K562 (cell line): ENCODE measurements at regions not wholly inside any gene's neighbourhood (a gene's known extent, or its start where the extent isn't known, plus 50 kb on each side); places are given as distances from the start of the nearest gene placed in this dataset.

ENCODE experiments used
- ATAC-seq: fragments of 200-7000 bp; cut with Tn5 transposase; 3 replicates; pipeline ENCODE4 v1.9.1; 2020; ENCODE audit warnings: moderate library complexity
- BruUV-seq: library from RNA; stranded (reverse); fragments of 400-500 nt; replicated peaks from 2 replicates; lab custom pipeline; 2021; lab: Mats Ljungman, UMichigan
- CTCF ChIA-PET: fragments of 300-600 bp; formaldehyde crosslinking; extraction: SDS; loops from one replicate; lab custom pipeline; 2021; ENCODE audit warnings: low intra/inter-chr PET ratio; lab: Yijun Ruan, JAX
- POLR2A ChIA-PET: fragments of 300-600, 350-650 bp; sonication (Branson Sonifier 250); formaldehyde crosslinking; extraction: SDS; loops from one replicate; lab custom pipeline; 2021; ENCODE audit warnings: antibody characterized with exemption, inconsistent platforms; lab: Yijun Ruan, JAX
- DNase-seq, 4 experiments: peaks; one replicate each; pipeline versions ENCODE4 v3.0.0 to v3.0.0-alpha.2; 2011 to 2018; ENCODE audit warnings: low spot score in 3 of 4, mixed read lengths in 3 of 4; ENCODE audit errors: extremely low read depth in 1 of 4
- FAIRE-seq: peaks from 2 replicates; lab custom pipeline; 2011; peaks lifted over from hg19 to GRCh38; lab: Jason Lieb, UNC
- H2AFZ ChIP-seq: 2 replicates; pipeline ENCODE4 v1.6.0; 2011; ENCODE audit warnings: low read depth, low read length, control low read depth, inconsistent platforms
- H3K27ac ChIP-seq: fragments of 200-600 bp; 3 replicates; pipeline ENCODE4 v1.8.0; 2011; ENCODE audit warnings: low read depth, mild to moderate bottlenecking, control low read depth, inconsistent platforms, low read length, moderate library complexity, mixed read lengths; ENCODE audit errors: extremely low read depth
- H3K27me3 ChIP-seq, 2 experiments: fragments of 300-600 bp in 1 of 2; 2 replicates in 1 of 2; 3 replicates in 1 of 2; pipeline versions ENCODE4 v1.6.0 to v1.8.0; 2011; ENCODE audit warnings: inconsistent platforms in 2 of 2, low read length in 2 of 2, mild to moderate bottlenecking in 1 of 2, mixed read lengths in 1 of 2, moderate library complexity in 1 of 2; ENCODE audit not compliant: control insufficient read depth in 2 of 2, insufficient read depth in 2 of 2
- H3K36me3 ChIP-seq: fragments of 300-600 bp; 3 replicates; pipeline ENCODE4 v1.8.0; 2011; ENCODE audit warnings: mild to moderate bottlenecking, low read length, inconsistent platforms; ENCODE audit not compliant: control insufficient read depth, insufficient read depth
- H3K4me1 ChIP-seq, 2 experiments: fragments of 200-600 bp in 1 of 2; replicated peaks in 1 of 2; 2 replicates in 1 of 2; 3 replicates in 1 of 2; pipeline versions ENCODE4 v1.5.1 to v1.8.0; 2011; ENCODE audit warnings: inconsistent platforms in 2 of 2, low read length in 2 of 2, mild to moderate bottlenecking in 1 of 2, mixed read lengths in 1 of 2, moderate library complexity in 1 of 2; ENCODE audit not compliant: control insufficient read depth in 2 of 2, insufficient read depth in 2 of 2
- H3K4me2 ChIP-seq: 2 replicates; pipeline ENCODE4 v1.6.1; 2011; ENCODE audit warnings: low read length, control low read depth, inconsistent platforms, mixed read lengths; ENCODE audit not compliant: insufficient read depth
- H3K4me3 ChIP-seq: fragments of 200-600 bp; sonication (generic), shearing (Covaris generic); 2 replicates; pipeline ENCODE4 v1.5.1; 2016; ENCODE audit warnings: control low read depth, inconsistent platforms
- H3K79me2 ChIP-seq: fragments of 200-600 bp; 3 replicates; pipeline ENCODE4 v1.8.0; 2011; ENCODE audit warnings: low read length, inconsistent platforms; ENCODE audit not compliant: control insufficient read depth, insufficient read depth
- H3K9ac ChIP-seq, 2 experiments: 2 replicates each; pipeline versions ENCODE4 v1.6.0 to v1.6.1; 2011; ENCODE audit warnings: low read depth in 2 of 2, low read length in 2 of 2, control low read depth in 1 of 2, inconsistent platforms in 1 of 2, mild to moderate bottlenecking in 1 of 2, mixed read lengths in 1 of 2; ENCODE audit not compliant: insufficient read depth in 1 of 2
- H3K9me1 ChIP-seq: one replicate; pipeline ENCODE4 v1.6.0; 2011; ENCODE audit warnings: inconsistent platforms, mild to moderate bottlenecking, low read length, moderate library complexity; ENCODE audit not compliant: control insufficient read depth, insufficient read depth
- H3K9me3 ChIP-seq: replicated peaks from 2 replicates; pipeline ENCODE4 v1.5.1; 2011; ENCODE audit warnings: low read depth, low read length, inconsistent platforms; ENCODE audit not compliant: control insufficient read depth, insufficient read depth
- H4K20me1 ChIP-seq: replicated peaks from 2 replicates; pipeline ENCODE4 v1.6.1; 2011; ENCODE audit warnings: low read length, inconsistent platforms, mixed read lengths; ENCODE audit not compliant: control insufficient read depth, insufficient read depth
- ADNP ChIP-seq: fragments of 200-800 bp; sonication (Bioruptor generic); IDR thresholded peaks from 2 replicates; pipeline ENCODE4 v1.6.1; 2016; ENCODE audit warnings: missing genetic modification characterization, missing compliant biosample characterization
- BRD9 ChIP-seq: fragments of 450-650 bp; IDR thresholded peaks from 2 replicates; pipeline ENCODE4 v1.6.1; 2018; ENCODE audit warnings: low read depth; ENCODE audit not compliant: partially characterized antibody
- CTBP1 ChIP-seq: fragments of 450-650 bp; IDR thresholded peaks from 2 replicates; pipeline ENCODE4 v1.6.1; 2016; ENCODE audit warnings: borderline replicate concordance
- GTF2B ChIP-seq: IDR thresholded peaks from 2 replicates; pipeline ENCODE4 v1.6.1; 2011; ENCODE audit not compliant: insufficient read length; ENCODE audit errors: extremely low read depth
- SRSF1 ChIP-seq: fragments of 200-400 bp; formaldehyde crosslinking; IDR thresholded peaks from 2 replicates; pipeline ENCODE4 v1.6.1; 2017; ENCODE audit warnings: mild to moderate bottlenecking, low read depth, low read length, moderate library complexity
- TAL1 ChIP-seq: fragments of 450-650 bp; IDR thresholded peaks from 2 replicates; pipeline ENCODE4 v1.6.1; 2016; ENCODE audit warnings: mild to moderate bottlenecking
- TEAD4 ChIP-seq, 2 experiments: sonication (generic) in 1 of 2; formaldehyde crosslinking in 1 of 2; IDR thresholded peaks; 2 replicates each; pipeline versions ENCODE4 v1.6.1 to v1.8.0; 2012 to 2022; ENCODE audit warnings: borderline replicate concordance in 1 of 2, inconsistent platforms in 1 of 2, low read length in 1 of 2, mild to moderate bottlenecking in 1 of 2, missing genetic modification reagents in 1 of 2
- ZNF507 ChIP-seq: conservative IDR thresholded peaks from 2 replicates; pipeline ENCODE4 v1.6.1; 2017; ENCODE audit warnings: missing genetic modification characterization, missing compliant biosample characterization
- ZNF707 ChIP-seq: fragments of 250-450 bp; sonication (Bioruptor Pico); conservative IDR thresholded peaks from 2 replicates; pipeline ENCODE4 v1.8.0; 2022; ENCODE audit warnings: inconsistent platforms, mild to moderate bottlenecking, moderate library complexity
- WGBS: fragments of 100-300 bp; shearing (Covaris generic); methylation state at CpG from one replicate; pipeline ENCODE4 v1.1.6; 2016; ENCODE audit warnings: low coverage, mixed read lengths; ENCODE audit not compliant: insufficient coverage; ENCODE audit errors: missing lambda C conversion rate; 5-methylcytosine and 5-hydroxymethylcytosine counted together
- in situ Hi-C: fragments of 300-500 bp; cut with MboI; formaldehyde crosslinking; loops from 4 replicates; pipeline ENCODE4 v1.15.0; 2018; ENCODE audit warnings: inconsistent platforms, mixed read lengths
- intact Hi-C: fragments of 100-400 bp; cut with micrococcal nuclease; formaldehyde crosslinking; loops from 2 replicates; pipeline ENCODE4 v1.14.2; 2022
- TF ChIP-seq, protein P1 (sequence below): fragments of 450-650 bp; IDR thresholded peaks from 2 replicates; pipeline ENCODE4 v1.6.1; 2016; ENCODE audit warnings: mild to moderate bottlenecking, moderate library complexity

DNA sequence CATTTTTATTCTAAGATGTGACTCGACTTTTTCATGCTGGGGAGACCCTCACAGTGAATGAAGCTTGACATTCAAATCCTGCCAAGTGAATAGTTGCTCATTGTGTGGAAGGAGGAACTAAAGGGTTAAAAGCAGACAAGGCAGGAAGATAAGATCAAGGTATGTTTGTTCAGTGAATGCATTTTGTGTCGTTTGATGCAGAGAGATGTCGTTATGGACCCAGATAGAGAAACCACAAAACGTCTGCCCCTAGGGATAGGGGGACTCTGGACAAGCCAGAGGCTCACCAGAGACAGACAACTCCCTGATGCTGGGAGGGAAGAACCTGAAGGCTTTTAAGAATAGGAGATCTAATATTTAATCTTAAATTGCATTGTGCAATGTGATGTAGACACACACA is 72.5 kb upstream of the MYL2 start:
- Histone ChIP-seq H3K27ac (no peak overlapping the region), H3K9ac (no peak overlapping the region), H3K4me2 (no peak overlapping the region), H3K4me1 (no peaks in the 10 kb centered on the region), H3K79me2 (no peaks in the 10 kb centered on the region), H3K9me3 (no peaks in the 10 kb centered on the region), H4K20me1 (no peaks in the 10 kb centered on the region), H3K9me1 (no peaks in the 10 kb centered on the region), H3K4me3 (no peak overlapping the region), H3K36me3 (no peaks in the 10 kb centered on the region), H3K27me3 (peaks cover 0 to 2% of the 10 kb centered on the region in 2 experiments; a peak in 3 of 5 replicates), H2AFZ (no peak overlapping the region)
- ATAC-seq (no peak), DNase-seq (no peak), FAIRE-seq (no peak)
- ChIA-PET POLR2A (no interaction called here), CTCF (no interaction called here)
- in situ Hi-C loops (no loop called here), intact Hi-C loops (no loop called here)
- BruUV-seq = no TSS peak
- WGBS = 0% methylated on average over 4 of the region's 4 CpGs
- TF ChIP-seq, protein P1, sequence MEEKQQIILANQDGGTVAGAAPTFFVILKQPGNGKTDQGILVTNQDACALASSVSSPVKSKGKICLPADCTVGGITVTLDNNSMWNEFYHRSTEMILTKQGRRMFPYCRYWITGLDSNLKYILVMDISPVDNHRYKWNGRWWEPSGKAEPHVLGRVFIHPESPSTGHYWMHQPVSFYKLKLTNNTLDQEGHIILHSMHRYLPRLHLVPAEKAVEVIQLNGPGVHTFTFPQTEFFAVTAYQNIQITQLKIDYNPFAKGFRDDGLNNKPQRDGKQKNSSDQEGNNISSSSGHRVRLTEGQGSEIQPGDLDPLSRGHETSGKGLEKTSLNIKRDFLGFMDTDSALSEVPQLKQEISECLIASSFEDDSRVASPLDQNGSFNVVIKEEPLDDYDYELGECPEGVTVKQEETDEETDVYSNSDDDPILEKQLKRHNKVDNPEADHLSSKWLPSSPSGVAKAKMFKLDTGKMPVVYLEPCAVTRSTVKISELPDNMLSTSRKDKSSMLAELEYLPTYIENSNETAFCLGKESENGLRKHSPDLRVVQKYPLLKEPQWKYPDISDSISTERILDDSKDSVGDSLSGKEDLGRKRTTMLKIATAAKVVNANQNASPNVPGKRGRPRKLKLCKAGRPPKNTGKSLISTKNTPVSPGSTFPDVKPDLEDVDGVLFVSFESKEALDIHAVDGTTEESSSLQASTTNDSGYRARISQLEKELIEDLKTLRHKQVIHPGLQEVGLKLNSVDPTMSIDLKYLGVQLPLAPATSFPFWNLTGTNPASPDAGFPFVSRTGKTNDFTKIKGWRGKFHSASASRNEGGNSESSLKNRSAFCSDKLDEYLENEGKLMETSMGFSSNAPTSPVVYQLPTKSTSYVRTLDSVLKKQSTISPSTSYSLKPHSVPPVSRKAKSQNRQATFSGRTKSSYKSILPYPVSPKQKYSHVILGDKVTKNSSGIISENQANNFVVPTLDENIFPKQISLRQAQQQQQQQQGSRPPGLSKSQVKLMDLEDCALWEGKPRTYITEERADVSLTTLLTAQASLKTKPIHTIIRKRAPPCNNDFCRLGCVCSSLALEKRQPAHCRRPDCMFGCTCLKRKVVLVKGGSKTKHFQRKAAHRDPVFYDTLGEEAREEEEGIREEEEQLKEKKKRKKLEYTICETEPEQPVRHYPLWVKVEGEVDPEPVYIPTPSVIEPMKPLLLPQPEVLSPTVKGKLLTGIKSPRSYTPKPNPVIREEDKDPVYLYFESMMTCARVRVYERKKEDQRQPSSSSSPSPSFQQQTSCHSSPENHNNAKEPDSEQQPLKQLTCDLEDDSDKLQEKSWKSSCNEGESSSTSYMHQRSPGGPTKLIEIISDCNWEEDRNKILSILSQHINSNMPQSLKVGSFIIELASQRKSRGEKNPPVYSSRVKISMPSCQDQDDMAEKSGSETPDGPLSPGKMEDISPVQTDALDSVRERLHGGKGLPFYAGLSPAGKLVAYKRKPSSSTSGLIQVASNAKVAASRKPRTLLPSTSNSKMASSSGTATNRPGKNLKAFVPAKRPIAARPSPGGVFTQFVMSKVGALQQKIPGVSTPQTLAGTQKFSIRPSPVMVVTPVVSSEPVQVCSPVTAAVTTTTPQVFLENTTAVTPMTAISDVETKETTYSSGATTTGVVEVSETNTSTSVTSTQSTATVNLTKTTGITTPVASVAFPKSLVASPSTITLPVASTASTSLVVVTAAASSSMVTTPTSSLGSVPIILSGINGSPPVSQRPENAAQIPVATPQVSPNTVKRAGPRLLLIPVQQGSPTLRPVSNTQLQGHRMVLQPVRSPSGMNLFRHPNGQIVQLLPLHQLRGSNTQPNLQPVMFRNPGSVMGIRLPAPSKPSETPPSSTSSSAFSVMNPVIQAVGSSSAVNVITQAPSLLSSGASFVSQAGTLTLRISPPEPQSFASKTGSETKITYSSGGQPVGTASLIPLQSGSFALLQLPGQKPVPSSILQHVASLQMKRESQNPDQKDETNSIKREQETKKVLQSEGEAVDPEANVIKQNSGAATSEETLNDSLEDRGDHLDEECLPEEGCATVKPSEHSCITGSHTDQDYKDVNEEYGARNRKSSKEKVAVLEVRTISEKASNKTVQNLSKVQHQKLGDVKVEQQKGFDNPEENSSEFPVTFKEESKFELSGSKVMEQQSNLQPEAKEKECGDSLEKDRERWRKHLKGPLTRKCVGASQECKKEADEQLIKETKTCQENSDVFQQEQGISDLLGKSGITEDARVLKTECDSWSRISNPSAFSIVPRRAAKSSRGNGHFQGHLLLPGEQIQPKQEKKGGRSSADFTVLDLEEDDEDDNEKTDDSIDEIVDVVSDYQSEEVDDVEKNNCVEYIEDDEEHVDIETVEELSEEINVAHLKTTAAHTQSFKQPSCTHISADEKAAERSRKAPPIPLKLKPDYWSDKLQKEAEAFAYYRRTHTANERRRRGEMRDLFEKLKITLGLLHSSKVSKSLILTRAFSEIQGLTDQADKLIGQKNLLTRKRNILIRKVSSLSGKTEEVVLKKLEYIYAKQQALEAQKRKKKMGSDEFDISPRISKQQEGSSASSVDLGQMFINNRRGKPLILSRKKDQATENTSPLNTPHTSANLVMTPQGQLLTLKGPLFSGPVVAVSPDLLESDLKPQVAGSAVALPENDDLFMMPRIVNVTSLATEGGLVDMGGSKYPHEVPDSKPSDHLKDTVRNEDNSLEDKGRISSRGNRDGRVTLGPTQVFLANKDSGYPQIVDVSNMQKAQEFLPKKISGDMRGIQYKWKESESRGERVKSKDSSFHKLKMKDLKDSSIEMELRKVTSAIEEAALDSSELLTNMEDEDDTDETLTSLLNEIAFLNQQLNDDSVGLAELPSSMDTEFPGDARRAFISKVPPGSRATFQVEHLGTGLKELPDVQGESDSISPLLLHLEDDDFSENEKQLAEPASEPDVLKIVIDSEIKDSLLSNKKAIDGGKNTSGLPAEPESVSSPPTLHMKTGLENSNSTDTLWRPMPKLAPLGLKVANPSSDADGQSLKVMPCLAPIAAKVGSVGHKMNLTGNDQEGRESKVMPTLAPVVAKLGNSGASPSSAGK = no peak
- no peak for TF ChIP-seq GTF2B
- TF ChIP-seq ADNP (tag) = no peak
- peak; percentile 5; the same call in 1 of the 2 replicates for TF ChIP-seq TAL1
- no peak for TF ChIP-seq ZNF507 (tag)
- TF ChIP-seq TEAD4 (IDR thresholded peaks at IDR 0.05; ENCODE audit: low read length) = peak; percentile 36; the same call in 1 of the 2 replicates
- TF ChIP-seq TEAD4 (CRISPR knock-in tag; IDR thresholded peaks at IDR 0.05; ENCODE audit: borderline replicate concordance) = no peak
- TF ChIP-seq SRSF1 = no peak
- TF ChIP-seq CTBP1 = no peak
- no peak for TF ChIP-seq BRD9
- TF ChIP-seq ZNF707 (CRISPR knock-in tag) = no peak
